HFF-Myc (cell line): ENCODE measurements at regions not wholly inside any gene's neighbourhood (a gene's known extent, or its start where the extent isn't known, plus 50 kb on each side); places are given as distances from the start of the nearest gene placed in this dataset.

Experiments used
- DNase-seq: peaks from one replicate; pipeline ENCODE4 v3.0.0-alpha.2; 2011; ENCODE audit warnings: low read depth; ENCODE audit errors: extremely low read depth
- H3K4me3 ChIP-seq: replicated peaks from 2 replicates; pipeline ENCODE4 v1.5.1; 2011; ENCODE audit warnings: low read depth, mild to moderate bottlenecking, control low read depth, low read length
- CTCF ChIP-seq: IDR thresholded peaks from 2 replicates; pipeline ENCODE4 v1.5.1; 2012; ENCODE audit warnings: mild to moderate bottlenecking, low read depth, low read length, control low read depth; ENCODE audit errors: missing control alignments

- no peak for DNase-seq
- TF ChIP-seq CTCF: no peak
- H3K4me3 ChIP-seq: no peak overlapping the region
Measured at GRCh38 chr1:70762386-70762785, 285.2 kb downstream of the PTGER3 start.

GRCh38 chr1:70764747-70765146 is 282.9 kb downstream of the PTGER3 start:
- TF ChIP-seq CTCF: no peak
- no peak for DNase-seq
- no peak overlapping the region for H3K4me3 ChIP-seq

- no peak for DNase-seq
- TF ChIP-seq CTCF: no peak
- no peak overlapping the region for H3K4me3 ChIP-seq
Measured at GRCh38 chr1:70767377-70767776, 280.2 kb downstream of the PTGER3 start.

- TF ChIP-seq CTCF: no peak
- DNase-seq: no peak
- H3K4me3 ChIP-seq: no peak overlapping the region
Measured at GRCh38 chr1:70768216-70768615, 279.4 kb downstream of the PTGER3 start.

- DNase-seq: no peak
- H3K4me3 ChIP-seq: no peak overlapping the region
- no peak for TF ChIP-seq CTCF
Measured at GRCh38 chr1:70778056-70778762, 269.4 kb downstream of the PTGER3 start.

GRCh38 chr1:70778934-70779333 is 268.7 kb downstream of the PTGER3 start:
- H3K4me3 ChIP-seq: no peak overlapping the region
- TF ChIP-seq CTCF: no peak
- DNase-seq: no peak

GRCh38 chr1:70779571-70779970 is 268.0 kb downstream of the PTGER3 start:
- TF ChIP-seq CTCF: no peak
- H3K4me3 ChIP-seq: no peak overlapping the region
- no peak for DNase-seq
